HG03521 (cell line): ENCODE measurements at regions not wholly inside any gene's neighbourhood (a gene's known extent, or its start where the extent isn't known, plus 50 kb on each side); places are given as distances from the start of the nearest gene placed in this dataset.

Experiments
- ATAC-seq: cut with Tn5 transposase; IDR thresholded peaks from one replicate; pipeline ENCODE4 v1.9.1; 2021; ENCODE audit warnings: mild to moderate bottlenecking, moderate library complexity; ENCODE audit not compliant: unreplicated experiment

DNA sequence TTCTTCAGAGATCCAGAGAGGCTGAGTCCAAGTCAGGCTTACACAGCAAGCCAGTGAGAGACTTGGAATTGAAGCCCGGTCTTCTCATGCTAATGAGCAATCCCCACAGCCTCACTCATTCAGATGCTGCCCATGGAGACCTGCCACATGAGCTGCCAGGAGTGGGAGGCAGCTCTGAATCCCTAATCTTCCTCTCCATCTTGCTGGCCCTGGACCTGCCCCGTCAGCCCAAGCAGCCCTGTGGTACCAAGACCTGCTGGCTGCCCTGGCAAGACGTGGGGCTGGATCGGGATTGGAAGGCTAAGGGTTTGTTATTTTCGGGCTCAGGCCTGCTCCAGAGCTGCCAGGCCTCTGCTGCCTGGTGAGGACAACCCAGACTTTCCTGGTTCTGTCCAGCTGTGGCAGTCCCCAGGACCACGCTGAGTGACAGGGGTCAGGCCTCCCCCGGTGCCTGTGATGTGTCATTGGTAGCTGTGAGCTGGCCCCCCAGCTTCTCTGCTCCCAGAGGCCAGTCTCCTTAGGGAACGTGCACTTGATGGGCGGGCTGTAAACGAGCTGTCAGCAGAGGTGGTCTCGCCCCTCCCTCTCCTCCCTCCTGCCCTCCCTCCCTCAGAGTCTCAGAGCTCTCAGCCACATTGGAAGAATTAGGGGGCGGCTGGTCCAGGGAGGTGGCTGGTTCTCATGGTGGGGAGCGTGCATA, 135.0 kb downstream of the FOXD2 start:
- no peak for ATAC-seq

DNA sequence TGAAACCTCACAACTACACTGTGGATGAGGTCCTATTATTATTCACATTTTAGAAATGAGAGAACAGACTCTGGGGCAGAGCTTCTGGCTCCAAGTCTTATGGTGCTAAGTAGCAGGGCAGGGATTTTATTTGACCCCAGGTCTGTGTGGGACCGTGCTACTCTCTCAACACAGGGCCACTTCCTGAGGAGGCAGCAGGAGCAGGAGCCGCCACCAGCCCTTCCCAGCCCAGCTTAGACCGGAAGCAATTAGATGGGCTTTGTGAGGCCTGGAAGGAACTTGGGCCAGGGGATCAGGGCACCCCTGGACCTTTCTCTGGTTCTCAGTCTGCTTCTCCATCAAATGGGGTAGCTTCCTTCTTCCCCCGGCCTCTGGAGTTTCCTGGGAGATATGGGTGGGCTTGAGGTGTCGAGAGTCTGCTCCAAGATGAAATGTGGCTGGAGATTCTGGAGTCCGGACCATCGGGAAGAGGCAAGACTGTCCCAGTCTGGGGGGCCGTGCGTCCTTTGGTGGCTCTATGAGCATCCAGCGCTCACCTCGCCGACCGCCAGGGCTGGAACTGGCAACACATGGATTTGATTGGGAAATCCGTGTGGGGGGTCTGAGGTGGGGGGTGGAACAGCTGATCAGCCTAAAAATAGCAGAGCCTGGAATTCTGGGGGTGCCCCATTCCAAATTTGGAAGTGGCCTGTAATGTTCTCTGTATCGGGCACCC, 136.8 kb downstream of the FOXD2 start:
- ATAC-seq: no peak

DNA sequence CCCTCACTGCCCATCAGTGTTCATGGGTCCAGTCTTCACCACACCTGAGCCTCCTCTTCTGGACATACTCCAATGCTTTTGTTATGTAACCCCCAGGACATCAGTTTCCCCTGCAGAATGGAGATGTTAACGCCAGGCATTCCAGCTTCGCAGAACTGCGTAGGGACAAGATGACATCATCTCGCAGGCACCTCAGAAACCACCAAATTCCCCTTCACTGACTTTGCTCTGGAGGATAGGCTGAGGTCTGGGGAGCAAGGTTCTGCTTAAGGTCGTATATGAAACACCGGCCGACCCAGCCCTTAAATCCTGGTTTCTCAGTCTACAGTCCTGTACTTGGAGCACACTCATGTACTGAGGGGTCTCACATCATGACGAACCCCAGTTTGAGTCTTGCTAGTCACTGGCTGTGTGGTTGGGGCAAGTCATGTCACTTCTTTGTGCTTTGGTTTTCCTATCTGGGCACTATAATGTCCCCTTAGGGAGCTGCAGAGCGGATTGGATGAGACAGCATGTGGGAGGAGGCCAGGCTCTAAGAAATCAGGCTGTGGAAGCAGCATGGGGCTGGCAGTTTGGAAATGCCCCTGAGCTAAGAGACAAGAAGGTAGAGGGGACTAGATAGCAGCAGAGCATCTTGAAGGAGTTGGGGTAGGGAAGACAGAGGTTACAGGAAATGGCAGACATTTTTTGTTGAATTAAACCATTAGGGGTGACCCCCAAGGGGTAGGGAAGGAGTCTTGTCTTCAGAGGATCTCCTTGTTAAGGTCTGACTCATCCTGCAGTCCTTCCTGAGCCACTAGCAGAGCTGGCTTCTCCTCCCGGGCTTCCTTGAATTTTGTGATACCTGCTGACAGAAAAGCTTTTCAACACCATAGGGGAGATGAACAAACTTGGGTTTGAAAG, 138.3 kb downstream of the FOXD2 start:
- ATAC-seq: no peak

DNA sequence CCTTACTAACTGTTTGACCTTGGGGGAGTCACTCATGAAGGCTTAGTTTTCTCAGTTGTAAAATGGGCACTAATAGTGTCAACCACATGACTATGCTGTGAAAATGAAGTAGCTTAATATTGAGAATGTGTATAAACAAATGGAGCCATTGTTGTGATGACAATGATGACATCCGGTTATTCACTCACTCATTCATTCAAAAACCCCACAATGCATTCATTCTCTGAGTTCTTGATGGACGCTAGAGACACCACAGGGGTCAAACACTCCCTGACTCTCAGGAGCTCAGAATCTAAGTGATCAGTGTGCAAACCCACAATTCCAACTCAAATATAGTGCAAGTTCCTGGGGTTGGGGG, 138.9 kb downstream of the FOXD2 start:
- no peak for ATAC-seq

DNA sequence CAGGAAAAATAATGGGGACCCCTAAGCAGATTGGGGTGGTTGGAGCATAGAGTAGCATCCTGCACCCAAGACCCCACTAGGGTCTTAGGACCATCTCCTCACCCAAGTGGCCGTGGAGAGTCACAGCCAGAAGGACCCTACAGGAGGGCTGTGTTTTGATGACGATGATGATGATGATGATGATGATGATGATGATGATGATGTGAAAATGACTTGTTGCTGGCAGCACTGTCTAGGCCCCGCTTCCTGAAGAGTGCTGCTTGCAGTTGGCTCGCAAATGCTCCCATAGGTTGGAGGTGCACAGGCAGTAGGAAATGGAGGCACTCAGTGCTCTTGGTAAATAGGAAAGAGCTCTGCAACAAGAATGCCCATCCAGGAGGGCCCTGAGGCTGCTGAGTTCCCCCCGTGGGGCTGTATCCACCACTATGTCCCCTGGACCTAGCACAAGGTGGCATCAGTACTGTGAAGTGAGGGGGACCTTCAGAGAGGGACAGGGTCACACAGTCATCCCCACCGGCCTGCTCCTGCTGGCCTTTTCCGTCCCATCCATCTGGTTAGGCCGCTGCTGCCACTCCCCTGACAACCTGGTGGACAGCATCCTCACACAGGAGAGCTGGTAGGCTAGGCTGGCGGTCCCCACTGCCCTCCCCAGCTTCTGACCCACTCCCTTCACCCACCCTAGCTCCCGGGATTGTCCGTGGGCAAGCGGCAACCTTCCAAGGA, 139.6 kb downstream of the FOXD2 start:
- no peak for ATAC-seq

DNA sequence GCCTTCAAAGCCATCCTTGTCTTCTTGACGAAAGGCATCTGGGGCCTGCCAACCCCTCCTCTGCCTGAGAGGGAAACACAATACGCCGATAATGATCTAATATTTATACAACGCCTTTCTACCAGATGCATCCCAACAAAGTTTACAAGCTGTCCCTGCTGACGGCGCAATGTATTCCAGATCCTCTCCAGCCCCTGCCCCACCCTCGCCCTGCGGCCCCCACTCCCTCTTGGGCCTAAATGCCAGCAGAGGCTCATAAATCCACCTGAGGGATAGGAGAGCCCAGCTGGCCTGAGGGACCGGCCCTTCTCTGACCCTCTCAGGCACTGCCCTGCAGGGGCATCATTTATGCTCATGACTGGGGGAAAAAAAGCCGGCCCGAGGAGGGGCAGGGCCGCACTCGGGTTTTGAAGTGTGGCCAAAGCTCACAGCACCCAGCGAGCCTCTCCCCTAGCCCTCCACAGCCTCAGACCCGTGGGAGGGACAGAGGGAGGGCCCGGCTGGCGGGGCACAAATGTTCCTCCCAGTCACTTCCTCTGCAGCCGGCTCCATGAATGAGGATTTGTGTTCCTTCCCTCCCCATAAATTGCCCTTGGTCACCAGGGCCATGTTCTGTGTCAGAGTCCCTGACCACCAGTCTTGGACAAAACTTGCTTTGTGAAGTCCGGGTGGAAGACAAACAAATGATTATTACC, 140.3 kb downstream of the FOXD2 start:
- no peak for ATAC-seq

DNA sequence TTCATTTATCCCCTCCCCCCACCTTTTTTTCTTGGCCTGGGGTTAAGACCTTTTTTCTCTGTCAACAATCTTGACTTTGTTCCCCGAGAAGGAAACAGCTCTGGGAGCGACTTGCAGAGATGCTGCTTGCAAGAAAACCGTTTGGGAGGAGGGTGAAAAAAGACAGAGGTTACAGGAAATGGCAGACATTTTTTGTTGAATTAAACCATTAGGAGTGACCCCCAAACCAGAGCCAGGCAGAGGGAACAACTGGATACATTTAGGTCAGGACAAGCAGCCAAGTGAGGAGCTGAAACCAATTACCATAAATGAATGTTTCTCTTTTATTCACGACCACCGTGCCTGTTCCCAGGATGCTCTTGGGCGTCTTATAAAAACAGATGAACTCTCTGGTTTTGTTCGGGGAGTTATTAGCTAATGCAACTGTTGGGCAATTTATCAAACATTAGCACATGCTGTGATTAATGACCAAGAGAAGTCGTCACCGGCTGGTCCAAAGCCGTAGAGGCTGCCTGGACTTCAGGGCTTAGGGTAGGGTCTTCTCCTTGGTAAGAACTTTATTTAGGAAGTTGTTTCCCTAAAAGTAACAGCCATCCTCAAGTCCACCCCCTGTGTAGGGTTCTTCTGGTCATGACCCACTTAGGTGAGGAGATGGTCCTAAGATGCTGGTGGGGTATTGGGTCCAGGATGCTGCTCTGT, 141.0 kb downstream of the FOXD2 start:
- ATAC-seq: no peak

DNA sequence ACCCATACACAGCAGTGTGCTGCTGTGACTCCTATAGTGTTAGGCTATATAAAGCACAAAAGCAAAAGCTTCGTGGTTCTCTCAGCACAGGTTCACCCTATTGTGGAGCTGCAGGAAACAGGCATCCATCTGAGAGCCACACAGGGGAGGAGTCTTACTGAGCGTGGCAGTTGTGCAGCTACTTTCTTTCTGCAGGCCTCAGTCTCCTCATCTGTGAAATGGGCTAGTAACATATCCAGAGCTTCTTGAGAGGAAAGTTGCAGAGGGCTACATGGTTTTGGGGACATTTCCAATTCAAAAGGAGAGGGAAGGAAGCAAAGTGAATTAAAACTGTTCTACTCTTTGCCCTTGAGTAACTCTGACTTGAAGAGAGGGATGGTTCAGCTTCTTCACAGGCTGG, 142.0 kb downstream of the FOXD2 start:
- ATAC-seq: no peak

DNA sequence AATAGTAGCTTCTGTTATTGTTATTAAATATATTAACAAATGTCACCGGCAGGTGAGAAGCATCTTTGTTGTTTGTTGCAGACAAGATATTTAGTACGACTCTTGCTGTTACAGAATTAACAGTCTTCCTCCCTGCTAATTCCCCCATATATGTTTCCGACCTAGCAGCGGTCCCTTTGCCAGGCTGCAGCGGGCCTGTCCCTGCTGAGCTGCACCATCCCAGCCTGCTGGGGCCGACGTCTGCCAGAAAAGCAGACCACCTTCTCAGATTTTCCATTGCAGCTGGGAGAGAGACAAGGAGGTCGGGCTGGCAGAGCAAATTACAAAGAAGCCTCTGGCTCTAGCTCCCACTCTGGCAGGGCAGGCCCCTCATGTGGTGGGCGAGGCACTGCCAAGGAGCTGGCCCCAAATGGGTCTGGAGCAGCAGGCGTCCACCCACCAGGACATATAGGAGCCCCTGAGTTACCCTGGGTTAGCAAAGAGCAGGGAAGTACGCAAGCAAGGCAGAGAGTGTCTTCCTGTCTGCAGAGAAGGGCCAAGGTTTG, 142.7 kb downstream of the FOXD2 start:
- no peak for ATAC-seq

DNA sequence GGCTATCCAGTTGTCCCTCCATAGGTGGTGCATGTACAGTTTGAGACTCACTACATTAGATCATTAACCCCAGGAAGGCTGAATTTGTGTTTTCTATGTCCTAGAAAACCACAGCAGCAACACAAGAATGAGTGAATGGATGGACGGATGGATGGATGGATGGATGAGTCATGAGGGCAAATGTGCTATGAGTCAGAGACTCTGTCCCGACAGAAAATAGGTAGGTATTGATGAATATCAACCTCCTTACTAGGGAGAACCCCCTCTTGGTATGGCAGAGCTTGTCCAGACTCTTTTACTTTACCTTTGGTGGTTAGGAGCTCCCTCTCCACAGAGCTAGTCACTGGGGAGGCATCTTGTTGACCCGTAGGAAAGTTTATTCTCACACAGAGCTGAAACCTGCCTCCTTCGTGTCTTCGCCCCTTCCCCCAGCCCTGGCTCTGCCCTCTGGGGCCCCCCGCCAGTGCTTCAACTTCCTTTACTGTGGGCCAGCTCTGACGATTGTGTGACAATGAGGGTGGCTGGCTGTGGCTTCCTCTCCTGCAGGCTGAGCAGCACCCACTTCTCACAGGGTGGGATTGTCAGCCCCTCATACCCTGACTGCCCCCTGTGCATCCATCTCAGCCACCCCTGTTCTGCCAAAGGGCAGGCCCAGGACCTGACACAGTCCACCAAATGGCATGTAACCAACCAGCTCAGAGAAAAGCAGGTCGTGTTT, 145.2 kb downstream of the FOXD2 start:
- ATAC-seq: no peak

DNA sequence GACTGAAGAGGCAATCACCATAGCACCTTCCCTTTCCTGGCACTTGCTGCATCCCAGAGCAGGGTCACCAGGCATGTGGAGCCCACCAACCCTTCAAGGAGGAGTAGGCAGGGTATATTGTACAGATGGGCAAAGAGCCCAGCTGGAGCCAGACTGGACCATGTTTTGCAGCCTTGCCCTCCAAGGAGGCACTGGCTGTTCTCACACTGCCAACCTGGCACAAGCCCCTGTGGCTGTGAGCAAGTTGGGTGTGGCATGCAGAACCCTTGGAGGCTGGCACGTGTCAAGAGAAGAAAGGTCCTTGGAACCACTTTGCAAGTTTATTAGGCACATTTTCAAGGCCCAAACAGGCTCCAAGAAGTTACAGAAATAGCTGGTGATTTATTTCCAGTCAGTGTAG, 146.4 kb downstream of the FOXD2 start:
- ATAC-seq: no peak

DNA sequence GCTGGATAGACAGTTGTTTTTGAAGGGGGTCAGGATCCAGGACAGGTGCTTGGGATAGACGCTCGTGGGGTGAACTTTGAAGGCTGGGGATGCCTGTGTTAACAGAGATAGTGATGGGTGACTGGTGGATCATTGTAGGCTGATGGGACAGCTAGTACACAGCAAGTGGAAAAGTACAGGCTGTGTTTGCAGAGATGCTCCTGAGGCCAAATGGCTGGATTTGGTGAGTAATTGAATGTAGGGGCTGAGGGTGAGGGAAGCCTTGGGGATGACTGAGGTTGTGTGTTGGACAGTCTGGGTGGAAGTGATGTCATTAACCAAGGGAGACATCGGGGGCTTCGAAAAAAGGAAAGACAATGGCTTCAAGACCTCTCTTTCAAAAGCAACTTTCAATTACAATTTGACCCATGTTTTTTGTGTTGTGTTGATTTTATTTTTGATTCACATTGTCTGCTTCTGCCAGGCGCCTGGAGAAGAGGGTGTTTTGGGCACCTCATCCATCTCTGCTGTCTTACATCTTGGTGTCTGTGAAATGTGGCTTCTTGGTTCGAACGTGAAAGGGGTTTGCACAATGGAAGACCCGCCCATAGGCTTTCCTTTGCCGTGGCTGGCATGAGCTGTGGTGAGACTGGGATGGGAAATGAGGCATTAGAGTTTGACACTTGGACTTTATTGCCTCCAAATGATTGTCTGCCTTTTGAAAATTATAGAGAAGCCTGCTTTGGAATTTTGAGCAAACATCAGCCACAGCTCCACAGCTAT, 147.5 kb downstream of the FOXD2 start:
- ATAC-seq: no peak

DNA sequence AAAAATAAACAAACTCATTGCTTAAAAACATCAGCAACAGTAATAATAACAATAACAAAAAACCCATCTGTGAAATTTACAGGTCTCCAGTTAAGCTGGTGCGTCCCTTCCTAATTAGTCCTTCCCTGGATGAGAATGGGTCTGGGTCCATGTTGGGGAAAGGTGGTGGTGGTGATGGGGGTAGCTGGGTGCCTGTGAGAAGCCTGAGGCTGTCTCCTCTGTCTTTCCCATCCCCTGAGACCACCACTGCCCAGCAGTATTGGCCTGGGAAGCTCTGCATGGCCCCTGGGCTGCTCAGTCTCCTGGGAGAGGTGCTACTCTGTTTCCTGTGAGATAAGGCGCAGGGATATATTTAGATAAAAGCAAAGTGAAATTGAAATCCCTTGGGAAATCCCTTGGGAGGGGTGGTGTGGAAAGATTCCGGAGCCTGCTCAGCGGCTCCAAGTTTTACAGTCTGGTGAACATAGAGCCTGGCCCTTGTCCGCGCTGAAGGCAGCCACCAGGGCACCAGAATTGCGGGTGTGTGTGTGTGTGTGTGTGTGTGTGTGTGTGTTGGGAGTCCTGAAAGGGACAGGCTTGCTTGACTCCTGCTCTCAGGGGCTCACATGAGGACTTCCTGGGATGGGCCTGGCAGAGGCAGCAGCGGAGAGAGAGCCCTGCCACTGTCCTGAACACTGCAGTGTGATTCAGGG, 150.2 kb downstream of the FOXD2 start:
- no peak for ATAC-seq

DNA sequence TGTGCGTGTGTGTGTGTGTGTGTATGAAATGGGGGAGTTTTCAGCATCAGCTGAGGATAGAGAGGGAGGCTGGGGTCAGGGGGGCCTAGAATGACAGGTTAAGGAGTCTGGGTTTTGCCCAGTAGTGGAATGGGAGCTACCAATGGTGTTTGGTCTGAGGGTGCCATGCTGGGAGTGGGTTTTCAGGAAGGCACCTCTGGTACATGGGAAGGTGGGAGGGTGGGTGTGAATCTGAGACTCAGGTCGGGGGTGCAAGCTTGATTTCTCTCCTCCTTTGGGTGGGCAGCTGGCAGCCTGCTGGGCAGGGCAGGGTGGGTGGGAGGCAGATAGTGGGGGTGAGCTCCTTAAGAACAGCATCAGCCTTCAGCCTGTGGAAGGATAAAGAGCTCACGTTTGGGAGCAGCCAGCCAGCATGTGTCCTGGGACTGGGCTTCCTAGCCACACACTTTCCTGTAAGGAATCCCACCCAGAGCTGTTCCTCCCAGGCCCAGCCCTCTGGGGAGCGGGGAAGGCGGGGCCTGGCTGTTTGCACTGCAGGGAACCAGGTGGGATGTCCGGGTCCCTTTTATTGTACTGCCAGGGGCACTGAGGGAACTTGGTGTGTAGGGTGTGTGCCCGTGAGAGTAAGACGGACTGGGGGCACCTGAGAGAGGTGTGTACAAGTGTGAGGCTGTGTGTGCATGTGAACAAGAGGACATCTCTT, 152.8 kb downstream of the FOXD2 start:
- ATAC-seq: no peak

DNA sequence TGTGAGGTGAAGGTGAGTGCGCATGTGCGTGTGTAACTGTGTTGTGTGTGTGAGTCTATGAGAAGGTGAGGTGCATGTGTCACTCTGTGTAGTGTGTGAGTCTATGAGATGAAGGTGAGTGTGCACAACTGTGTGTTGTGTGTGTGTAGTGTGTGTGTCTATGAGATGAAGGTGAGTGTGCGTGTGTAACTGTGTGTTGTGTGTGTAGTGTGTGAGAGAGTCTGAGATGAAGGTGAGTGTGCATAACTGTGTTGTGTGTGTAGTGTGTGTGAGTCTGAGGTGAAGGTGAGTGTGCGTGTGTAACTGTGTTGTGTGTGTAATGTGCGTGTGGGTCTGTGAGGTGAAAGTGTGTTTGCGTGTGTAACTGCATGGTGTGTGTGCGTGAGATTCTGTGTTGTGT, 154.0 kb downstream of the FOXD2 start:
- no peak for ATAC-seq

DNA sequence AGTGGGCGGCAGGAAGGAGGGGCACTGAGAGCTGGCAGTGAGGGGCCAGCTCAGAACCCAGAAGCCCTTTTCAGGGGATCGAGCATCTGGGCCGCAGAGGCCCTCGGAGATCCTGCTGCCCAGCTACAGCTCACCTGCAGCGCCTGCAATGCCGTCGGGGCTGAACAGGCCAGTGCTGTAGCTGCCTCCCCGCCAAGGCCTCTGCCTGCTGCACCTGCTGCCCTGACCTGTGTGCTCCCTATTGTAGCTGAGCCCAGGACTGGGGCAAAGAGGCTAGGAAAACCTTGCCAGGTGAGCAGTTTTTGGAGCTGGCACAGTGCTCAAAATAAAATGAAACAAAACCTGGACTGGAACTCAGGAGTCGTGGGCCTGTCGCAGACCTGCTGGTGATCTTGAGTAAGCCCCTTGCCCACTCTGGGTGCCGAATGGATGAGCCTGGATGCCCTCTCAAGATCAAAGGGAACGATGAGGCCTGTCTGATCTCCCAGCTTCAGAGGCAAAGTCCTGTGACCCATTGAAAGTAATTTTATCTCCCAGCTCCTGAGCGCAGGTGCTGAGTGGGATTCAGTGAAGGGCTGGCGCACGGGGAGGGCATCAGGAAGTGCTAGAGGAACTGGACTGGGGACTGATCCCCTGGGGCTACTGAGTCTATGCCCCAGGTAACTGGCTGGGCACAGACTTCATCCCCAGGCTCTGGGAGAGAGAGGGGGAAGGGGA, 154.6 kb downstream of the FOXD2 start:
- ATAC-seq: no peak
